HEK293 (cell line): ENCODE measurements at regions not wholly inside any gene's neighbourhood (a gene's known extent, or its start where the extent isn't known, plus 50 kb on each side); places are given as distances from the start of the nearest gene placed in this dataset.

ENCODE experiments used
- HOXC10 ChIP-seq: sonication (generic); formaldehyde crosslinking; IDR thresholded peaks from 2 replicates; pipeline ENCODE4 v1.8.1; 2023; ENCODE audit warnings: mild to moderate bottlenecking, missing genetic modification reagents
- KLF9 ChIP-seq: fragments of 450-650 bp; formaldehyde crosslinking; IDR thresholded peaks from 2 replicates; pipeline ENCODE4 v1.5.1; 2016; ENCODE audit warnings: missing biosample characterization, missing genetic modification characterization, low read depth
- MEIS1 ChIP-seq: sonication (generic); formaldehyde crosslinking; IDR thresholded peaks from 2 replicates; pipeline ENCODE4 v1.8.1; 2022; ENCODE audit warnings: missing genetic modification reagents, mild to moderate bottlenecking, borderline replicate concordance
- SP2 ChIP-seq: fragments of 450-650 bp; formaldehyde crosslinking; IDR thresholded peaks from 2 replicates; pipeline ENCODE4 v1.5.1; 2016; ENCODE audit warnings: missing biosample characterization, missing genetic modification characterization
- ZNF274 ChIP-seq, 2 experiments: fragments of 200-500 bp in 1 of 2; fragments of 450-650 bp in 1 of 2; sonication (Bioruptor generic) in 1 of 2; formaldehyde crosslinking in 1 of 2; IDR thresholded peaks; 2 replicates each; pipeline versions ENCODE4 v1.5.1 to v1.6.1; 2014 to 2016; ENCODE audit warnings: borderline replicate concordance in 1 of 2, inconsistent platforms in 1 of 2, low read length in 1 of 2, missing biosample characterization in 1 of 2, missing genetic modification characterization in 1 of 2
- ZNF623 ChIP-seq: fragments of 450-650 bp; formaldehyde crosslinking; IDR thresholded peaks from 2 replicates; pipeline ENCODE4 v1.5.1; 2016; ENCODE audit warnings: missing biosample characterization, missing genetic modification characterization
- ZNF843 ChIP-seq: fragments of 450-650 bp; formaldehyde crosslinking; IDR thresholded peaks from 2 replicates; pipeline ENCODE4 v1.5.1; 2016; ENCODE audit warnings: missing biosample characterization, missing genetic modification characterization
- TF ChIP-seq, protein P1 (sequence below): fragments of 450-650 bp; formaldehyde crosslinking; IDR thresholded peaks from 2 replicates; pipeline ENCODE4 v1.5.1; 2016; ENCODE audit warnings: missing biosample characterization, missing genetic modification characterization
- TF ChIP-seq, protein P2 (sequence below): fragments of 450-650 bp; formaldehyde crosslinking; IDR thresholded peaks from 2 replicates; pipeline ENCODE4 v1.5.1; 2016; ENCODE audit warnings: missing biosample characterization, missing genetic modification characterization
- TF ChIP-seq, protein P3 (sequence below): sonication (generic); formaldehyde crosslinking; IDR thresholded peaks from 2 replicates; pipeline ENCODE4 v1.8.1; 2022; ENCODE audit warnings: mild to moderate bottlenecking, moderate library complexity, missing genetic modification reagents
- TF ChIP-seq, protein P4 (sequence below): fragments of 450-650 bp; formaldehyde crosslinking; IDR thresholded peaks from 2 replicates; pipeline ENCODE4 v1.5.1; 2017; ENCODE audit warnings: missing biosample characterization, missing genetic modification characterization

DNA sequence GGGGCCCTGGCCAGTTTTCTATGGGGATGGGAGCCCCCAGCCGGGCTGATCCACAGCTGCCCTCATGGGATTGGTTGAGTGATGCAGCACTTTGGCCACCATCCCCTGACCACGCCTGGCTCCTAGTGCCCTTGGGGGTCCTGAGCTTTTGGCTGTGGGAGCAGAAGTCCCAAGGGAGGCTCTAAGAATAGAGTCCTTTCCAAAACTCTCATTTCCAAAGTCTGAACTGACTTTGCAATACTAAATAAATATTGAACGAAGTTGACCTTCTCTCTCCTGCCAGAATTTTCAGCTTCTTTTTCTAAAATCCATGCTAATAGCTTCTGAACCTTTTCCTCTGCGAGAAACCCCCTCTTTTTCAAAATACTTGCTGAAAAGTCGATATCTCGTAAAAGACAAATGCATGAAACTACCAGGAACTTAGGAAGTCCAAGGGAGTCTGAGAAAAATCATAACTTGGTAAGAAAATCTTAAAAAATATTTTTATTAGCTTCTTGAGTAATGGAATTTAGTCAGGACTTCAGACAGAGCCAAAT is 62.7 kb upstream of the IGFBP3 start:
- TF ChIP-seq HOXC10 (CRISPR knock-in tag) (no peak), KLF9 (tag by site-specific recombination) (no peak), SP2 (tag by site-specific recombination) (no peak), MEIS1 (no peak), ZNF623 (tag by site-specific recombination) (no peak), ZNF843 (tag by site-specific recombination) (no peak), ZNF274 (IDR thresholded peaks at IDR 0.05; ENCODE audit: low read length) (no peak), ZNF274 (tag by site-specific recombination; IDR thresholded peaks at IDR 0.05; ENCODE audit: borderline replicate concordance) (no peak)
- TF ChIP-seq, protein P1, sequence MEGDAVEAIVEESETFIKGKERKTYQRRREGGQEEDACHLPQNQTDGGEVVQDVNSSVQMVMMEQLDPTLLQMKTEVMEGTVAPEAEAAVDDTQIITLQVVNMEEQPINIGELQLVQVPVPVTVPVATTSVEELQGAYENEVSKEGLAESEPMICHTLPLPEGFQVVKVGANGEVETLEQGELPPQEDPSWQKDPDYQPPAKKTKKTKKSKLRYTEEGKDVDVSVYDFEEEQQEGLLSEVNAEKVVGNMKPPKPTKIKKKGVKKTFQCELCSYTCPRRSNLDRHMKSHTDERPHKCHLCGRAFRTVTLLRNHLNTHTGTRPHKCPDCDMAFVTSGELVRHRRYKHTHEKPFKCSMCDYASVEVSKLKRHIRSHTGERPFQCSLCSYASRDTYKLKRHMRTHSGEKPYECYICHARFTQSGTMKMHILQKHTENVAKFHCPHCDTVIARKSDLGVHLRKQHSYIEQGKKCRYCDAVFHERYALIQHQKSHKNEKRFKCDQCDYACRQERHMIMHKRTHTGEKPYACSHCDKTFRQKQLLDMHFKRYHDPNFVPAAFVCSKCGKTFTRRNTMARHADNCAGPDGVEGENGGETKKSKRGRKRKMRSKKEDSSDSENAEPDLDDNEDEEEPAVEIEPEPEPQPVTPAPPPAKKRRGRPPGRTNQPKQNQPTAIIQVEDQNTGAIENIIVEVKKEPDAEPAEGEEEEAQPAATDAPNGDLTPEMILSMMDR, result no peak
- TF ChIP-seq, protein P2, sequence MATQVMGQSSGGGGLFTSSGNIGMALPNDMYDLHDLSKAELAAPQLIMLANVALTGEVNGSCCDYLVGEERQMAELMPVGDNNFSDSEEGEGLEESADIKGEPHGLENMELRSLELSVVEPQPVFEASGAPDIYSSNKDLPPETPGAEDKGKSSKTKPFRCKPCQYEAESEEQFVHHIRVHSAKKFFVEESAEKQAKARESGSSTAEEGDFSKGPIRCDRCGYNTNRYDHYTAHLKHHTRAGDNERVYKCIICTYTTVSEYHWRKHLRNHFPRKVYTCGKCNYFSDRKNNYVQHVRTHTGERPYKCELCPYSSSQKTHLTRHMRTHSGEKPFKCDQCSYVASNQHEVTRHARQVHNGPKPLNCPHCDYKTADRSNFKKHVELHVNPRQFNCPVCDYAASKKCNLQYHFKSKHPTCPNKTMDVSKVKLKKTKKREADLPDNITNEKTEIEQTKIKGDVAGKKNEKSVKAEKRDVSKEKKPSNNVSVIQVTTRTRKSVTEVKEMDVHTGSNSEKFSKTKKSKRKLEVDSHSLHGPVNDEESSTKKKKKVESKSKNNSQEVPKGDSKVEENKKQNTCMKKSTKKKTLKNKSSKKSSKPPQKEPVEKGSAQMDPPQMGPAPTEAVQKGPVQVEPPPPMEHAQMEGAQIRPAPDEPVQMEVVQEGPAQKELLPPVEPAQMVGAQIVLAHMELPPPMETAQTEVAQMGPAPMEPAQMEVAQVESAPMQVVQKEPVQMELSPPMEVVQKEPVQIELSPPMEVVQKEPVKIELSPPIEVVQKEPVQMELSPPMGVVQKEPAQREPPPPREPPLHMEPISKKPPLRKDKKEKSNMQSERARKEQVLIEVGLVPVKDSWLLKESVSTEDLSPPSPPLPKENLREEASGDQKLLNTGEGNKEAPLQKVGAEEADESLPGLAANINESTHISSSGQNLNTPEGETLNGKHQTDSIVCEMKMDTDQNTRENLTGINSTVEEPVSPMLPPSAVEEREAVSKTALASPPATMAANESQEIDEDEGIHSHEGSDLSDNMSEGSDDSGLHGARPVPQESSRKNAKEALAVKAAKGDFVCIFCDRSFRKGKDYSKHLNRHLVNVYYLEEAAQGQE (tag by site-specific recombination), result no peak
- TF ChIP-seq, protein P3, sequence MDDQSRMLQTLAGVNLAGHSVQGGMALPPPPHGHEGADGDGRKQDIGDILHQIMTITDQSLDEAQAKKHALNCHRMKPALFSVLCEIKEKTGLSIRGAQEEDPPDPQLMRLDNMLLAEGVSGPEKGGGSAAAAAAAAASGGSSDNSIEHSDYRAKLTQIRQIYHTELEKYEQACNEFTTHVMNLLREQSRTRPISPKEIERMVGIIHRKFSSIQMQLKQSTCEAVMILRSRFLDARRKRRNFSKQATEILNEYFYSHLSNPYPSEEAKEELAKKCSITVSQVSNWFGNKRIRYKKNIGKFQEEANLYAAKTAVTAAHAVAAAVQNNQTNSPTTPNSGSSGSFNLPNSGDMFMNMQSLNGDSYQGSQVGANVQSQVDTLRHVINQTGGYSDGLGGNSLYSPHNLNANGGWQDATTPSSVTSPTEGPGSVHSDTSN, result no peak
- TF ChIP-seq, protein P4, sequence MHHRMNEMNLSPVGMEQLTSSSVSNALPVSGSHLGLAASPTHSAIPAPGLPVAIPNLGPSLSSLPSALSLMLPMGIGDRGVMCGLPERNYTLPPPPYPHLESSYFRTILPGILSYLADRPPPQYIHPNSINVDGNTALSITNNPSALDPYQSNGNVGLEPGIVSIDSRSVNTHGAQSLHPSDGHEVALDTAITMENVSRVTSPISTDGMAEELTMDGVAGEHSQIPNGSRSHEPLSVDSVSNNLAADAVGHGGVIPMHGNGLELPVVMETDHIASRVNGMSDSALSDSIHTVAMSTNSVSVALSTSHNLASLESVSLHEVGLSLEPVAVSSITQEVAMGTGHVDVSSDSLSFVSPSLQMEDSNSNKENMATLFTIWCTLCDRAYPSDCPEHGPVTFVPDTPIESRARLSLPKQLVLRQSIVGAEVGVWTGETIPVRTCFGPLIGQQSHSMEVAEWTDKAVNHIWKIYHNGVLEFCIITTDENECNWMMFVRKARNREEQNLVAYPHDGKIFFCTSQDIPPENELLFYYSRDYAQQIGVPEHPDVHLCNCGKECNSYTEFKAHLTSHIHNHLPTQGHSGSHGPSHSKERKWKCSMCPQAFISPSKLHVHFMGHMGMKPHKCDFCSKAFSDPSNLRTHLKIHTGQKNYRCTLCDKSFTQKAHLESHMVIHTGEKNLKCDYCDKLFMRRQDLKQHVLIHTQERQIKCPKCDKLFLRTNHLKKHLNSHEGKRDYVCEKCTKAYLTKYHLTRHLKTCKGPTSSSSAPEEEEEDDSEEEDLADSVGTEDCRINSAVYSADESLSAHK (tag by site-specific recombination), result no peak
